HG03196 (cell line): ENCODE measurements at regions not wholly inside any gene's neighbourhood (a gene's known extent, or its start where the extent isn't known, plus 50 kb on each side); places are given as distances from the start of the nearest gene placed in this dataset.

ENCODE experiments used
- ATAC-seq: cut with Tn5 transposase; IDR thresholded peaks from one replicate; pipeline ENCODE4 v1.9.1; 2021; ENCODE audit not compliant: unreplicated experiment

DNA sequence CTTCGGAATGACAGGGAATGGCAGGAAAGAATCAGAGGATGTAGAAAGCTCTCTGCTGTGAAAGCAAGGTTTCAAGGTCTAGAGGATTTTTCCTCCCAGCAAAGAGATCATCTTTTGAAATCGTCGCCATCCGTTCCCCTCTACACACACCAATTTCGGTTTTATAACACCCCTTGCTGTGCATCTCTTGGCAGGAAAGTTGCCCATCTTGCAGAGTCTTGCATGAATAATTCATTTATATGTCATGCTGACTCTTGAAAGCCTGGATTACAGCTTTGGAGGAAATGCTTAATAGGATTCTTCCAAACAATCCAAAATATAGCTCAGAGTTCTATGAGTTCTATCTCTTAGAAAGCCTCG is 262.7 kb downstream of the CHL1 start:
- no peak for ATAC-seq

DNA sequence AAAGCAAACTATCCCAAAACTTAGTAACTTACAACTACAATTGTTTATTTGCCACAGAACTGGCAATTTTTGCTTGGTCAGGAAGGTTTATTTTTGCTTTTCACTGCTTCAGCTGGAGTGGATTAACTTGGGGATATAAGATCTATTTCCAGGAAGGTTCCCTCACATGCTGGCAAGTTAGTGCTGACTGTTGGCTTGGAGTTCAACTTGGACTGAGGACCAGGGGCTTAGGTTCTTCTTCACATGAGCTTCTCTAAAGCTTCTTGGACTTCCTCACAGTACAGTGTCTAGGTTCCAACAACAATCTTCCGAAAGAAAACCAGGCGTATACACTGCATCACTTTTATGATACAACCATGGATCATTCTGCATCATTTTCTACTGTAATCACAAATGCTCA is 264.4 kb downstream of the CHL1 start:
- no peak for ATAC-seq

DNA sequence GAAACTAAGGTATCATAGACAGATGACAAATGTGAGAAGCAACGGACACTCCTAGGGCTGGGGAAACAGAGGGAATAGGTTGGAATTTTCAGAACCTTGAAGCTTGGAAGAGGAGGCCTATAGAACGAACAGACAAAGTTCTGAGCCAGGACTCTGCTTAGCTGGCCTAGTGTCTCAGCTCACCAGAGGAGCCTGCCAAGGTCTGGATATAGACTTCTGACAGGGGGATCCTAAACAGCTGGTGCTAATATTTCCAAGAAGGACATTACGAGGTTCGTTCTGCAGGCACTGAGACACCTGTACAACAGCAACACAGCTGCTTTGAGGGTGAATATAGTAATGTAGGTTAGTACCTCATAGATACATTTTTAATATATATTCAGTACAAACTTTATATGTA is 266.3 kb downstream of the CHL1 start:
- ATAC-seq, result no peak

DNA sequence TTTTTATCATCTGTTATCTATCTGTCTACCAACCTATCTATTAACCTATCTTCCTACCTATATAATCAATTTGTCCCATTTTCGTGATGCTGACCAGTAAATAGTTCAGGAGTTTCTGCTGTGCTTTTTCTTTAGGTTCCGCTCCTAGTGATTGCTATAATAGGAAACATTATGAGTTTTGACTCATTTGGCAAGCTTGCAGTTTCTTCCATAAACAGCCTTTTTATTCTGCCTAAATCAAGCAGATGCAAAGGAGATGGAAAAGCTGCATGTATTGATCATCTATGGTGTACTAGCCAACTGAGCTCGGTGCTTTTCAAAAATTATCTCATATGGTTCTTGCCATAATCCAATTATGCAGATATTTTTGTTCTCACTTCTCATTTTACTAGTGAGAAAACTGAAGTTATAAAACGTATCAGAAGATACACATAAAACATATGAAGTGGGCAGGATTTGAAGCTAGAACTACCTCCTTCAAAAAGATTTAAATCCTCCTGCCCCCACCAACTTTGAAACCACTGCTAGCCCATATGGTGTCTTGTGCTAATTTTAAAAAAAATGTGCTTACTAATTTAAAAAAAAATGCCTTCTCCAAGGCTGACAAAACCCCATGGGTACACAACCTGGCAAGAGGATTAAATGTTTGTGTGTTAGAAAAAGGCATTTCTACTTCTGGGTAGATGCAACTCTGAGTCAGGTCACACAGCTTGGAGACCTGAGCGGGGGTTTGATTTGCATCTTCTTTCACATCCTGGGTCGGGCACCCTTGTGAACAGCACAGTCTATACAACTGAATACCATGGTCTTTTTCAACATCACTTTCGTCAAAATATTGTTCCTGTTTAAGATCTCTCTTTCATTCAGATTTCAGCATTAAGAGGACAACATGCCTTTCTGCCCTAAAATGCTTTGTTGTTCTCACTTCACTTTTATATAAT is 267.0 kb downstream of the CHL1 start:
- peak; percentile 98 for ATAC-seq

DNA sequence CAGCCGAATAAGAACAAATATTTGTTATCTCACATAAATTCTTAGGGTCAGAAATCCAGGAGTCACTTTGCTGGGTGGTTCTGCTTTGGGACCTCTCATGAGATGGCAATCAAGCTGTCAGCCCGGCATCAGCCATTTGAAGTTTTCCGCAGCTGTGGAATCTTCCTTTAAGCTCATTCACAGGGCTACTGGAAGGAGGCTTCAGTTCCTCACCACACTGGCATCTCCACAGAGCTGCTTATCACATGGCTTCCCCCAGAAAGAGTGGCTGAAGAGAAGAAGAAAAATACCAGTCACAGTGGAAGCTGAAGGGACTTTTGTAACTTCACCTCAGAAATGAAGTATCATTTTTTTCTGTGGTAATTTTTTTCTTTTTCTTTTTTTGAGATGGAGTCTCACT is 267.7 kb downstream of the CHL1 start:
- peak; percentile 34 for ATAC-seq

DNA sequence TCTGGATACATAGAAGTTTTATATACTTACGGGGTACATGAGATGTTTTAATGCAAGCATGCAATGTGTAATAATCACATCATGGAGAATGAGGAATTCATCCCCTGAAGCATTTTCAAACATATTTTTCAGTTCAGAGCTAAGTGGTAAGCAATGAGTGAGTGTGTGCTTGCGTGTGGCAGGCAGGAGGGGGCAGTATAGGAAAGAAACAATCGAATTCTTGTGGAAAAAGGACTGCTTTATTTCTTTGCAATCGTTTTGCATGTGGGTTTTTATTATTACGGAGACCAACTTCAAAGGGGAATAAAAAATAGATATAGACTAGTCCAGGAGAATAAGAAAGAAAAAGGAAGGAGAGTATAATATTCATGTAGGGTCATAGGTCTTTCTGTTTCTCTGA is 271.6 kb downstream of the CHL1 start:
- no peak for ATAC-seq

DNA sequence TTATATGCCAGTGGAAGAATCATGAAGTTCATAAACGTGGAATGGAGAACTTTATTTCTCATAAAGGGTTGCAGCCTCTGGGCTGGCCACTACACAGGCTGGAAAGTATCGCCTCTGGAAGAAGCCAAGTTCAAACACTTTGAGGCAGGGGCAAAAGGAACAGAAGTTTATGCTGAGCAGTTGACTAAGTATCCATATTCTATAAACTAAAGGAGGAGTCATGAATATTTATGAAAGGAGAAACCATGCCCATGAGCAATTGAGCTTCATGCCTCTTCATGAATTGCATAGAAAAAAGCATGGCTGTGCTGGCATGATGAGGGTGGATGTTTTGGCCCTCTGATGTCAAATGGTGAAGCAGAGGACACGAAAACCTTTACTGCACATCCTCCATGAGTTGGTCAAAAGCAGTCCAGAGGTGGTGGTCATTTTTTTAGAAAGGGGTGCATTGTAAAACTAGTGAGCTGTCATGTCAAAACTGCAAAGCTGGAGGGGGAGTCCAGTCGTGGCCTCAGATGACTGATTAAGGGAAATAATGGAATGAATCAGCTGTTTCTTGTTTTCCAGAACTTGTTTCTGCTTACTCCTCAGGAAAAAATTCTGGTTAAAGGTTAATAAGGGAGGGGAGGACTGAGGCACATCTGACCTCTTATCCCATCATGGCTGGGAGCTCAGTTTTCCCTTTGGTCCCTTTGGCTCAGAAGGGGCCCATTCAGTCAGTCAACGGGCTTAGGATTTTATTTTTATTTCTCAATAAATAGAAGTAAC is 276.7 kb downstream of the CHL1 start:
- no peak for ATAC-seq

DNA sequence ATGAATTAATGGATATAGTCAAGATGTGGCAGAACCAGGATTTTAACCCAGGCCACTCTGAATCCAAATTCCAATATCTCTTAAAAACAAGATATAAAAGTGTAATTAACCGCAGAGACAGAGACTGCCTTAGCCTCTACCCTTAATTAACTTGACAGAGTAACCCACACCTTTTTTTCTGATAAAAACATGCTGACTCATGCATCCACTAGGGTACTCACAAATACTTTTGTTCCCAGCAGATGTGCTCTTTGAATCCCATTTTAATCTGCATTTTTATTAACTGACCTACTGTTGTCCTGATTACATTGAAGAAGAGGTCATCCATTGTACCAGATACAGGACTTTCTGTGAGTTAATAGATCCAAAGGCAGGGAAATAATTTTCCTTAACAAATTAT is 278.3 kb downstream of the CHL1 start:
- no peak for ATAC-seq

DNA sequence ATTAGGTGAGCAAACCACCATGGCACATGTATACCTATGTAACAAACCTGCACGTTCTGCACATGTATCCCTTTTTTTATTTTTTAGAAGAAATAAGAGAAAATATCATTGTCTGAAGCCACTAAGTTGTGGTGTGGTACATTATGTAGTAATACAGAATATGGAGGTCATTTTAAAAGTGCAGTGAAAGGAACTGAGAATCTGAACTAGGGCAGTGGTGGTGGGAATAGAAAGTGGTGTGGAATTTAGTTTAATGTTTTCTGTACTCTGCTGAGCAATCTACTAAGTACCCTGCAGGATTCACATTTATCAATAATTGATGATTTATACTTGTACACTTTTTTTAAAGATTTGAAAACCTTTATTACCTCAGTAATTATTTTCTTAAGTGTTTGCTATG is 283.5 kb downstream of the CHL1 start:
- no peak for ATAC-seq

DNA sequence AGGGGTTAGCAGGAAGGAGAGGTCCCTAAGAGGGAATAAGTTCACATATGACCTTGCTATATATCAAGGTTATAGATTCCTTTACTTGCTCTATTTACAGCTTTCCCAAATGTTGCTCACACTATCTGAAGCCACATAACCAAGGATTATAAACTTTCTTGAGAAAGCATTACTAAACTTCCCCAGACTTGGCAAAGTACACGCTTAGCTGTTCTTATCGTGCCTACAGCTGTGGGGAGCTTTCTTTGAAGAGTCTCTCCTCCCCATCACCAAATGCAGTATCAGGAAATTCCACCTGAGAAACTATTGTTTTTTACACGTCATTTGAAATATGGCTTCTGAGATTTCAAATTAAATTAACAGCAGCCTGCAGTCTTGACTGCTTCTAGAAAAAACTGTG is 284.5 kb downstream of the CHL1 start:
- ATAC-seq, result no peak

DNA sequence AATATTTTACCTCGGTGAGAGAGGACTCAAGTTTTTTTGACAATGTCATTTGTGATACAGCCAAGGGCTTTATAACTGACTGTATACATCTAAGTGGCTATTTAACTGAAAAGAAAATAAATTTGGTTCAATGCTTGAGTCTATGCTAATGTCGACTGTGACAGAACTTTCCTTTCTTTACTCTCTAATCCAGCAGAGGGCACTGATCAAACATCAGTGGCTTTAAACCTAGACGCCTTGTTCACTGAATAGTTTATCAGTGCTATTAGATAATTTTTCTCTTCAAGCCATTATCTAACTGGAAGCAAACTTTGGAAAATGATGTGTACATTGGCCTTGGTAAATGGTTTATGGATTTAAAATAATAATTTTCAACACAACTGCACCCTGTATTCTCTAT is 285.1 kb downstream of the CHL1 start:
- ATAC-seq, result no peak

DNA sequence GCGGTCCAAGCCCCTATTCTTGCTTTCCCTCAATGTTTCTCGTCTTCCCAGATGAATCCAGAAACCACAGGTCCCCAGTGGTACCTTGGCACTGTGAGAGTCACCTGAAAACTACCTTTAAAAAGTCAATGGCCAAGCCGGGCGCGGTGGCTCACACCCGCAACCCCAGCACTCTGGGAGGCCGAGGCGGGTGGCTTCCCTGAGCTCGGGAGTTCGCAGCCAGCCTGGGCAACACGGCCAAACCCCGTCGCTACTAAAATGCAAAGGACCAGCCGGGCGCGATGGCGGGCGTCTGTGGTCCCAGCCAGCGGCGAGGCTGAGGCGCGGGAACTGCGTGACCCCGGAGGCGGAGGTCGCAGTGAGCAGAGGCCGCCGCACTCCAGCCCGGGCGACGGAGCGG is 285.9 kb downstream of the CHL1 start:
- no peak for ATAC-seq

DNA sequence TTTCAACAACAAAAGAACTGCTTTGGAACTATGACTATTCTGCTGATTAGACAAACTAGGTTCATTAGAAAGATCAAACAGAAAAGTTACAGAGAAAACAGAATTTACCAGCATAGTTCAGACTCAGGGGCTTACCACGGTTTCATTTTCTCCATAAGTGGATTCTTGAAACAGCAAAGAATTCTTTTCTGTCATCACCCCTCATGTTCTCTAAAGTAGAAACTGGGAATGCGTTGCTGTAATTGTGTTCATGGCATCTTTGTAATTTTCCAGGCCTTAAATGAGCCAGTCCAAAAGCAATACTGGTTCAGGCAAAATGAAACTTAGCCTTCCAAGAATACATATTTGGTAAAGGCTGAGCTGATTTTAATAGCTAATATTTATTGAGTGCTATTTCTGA is 287.8 kb downstream of the CHL1 start:
- ATAC-seq, result no peak

DNA sequence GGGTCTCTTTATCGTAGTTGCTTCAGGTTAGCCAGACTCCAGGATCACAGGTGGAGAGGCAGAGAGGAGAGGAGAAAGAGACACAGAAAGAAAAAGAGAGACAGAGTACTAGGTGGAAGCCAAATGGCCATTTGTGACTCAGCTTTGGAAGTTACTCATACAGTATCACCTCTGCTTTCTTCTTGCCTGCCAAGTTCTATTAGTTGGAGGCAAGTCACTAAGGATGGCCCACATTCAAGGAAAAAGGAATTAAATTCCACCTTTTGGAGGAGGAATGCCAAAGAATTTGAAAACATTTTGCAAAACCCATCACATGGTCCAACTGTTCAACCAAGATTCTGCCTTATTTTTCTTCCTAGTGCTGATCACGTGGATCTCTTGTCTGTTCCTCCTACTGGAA is 291.1 kb downstream of the CHL1 start:
- no peak for ATAC-seq

DNA sequence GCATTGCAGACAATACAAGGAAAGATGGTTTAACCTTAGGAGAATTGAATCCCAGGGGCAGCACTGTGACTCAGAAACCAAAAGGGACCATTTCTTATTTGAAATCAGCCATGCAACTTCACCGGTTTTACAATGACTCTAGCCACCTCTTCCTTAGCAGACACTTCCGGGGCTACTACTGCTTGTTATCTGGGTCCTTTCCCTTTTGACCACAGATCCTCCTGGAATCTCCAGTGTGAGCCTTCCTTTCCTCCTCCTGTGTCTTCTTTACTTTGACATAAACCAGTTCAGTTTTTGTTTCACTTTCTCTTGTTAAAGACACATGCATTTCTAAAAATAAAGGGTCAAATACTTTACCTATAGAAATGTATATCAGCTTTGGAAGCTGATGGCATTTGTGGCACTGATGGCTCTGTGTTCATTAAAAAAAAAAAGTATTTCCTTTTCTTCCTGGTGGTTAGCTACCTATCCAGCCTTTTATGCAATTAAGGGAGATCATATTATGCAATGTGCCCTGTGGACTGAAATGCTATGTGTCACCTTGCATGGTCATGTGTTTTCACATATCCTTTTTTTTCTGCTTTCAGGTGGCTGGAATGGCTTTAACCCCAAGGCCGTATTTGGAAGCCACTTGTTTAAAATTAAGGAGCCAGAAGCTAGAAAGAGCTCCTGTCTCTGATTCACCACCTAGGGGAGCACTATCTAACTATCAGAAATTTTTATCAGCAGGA is 296.2 kb downstream of the CHL1 start:
- peak; percentile 54 for ATAC-seq

DNA sequence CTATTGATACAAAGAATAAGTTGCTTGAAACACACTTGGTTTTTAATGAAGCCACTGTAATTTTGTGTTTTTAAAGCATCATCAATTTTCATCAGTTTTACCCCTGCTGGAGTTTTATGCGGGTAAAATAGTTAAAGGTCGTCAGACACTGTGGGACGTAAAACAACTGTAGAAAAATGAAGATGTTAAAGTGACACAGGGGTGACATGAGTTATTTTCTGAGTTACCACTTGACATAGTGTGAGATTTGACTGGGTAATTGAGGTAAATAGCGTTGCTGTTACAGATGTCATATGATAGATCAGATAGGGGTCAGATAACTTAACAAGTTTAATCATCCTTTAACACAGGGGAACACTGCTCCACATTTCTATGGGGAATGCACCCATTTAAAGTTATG is 297.6 kb downstream of the CHL1 start:
- ATAC-seq, result no peak

DNA sequence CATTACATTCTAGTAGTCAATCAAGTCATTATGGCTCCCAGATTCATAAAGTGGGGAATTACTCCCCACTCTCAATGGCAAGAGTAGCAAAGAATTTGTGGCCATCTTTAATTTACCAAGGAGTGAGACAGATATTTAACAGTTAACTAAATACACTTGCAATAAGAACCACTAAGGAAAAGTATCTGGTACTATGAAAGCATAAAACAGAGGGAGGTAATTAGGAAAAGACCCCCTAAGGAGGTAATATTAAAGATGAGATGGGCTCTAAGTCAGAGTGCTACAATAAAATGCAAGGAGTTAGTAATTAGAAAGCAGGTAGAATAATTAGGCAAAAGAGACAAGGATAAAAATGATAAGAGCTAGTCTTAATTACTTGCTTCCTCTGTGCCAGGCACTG is 301.9 kb downstream of the CHL1 start:
- no peak for ATAC-seq

DNA sequence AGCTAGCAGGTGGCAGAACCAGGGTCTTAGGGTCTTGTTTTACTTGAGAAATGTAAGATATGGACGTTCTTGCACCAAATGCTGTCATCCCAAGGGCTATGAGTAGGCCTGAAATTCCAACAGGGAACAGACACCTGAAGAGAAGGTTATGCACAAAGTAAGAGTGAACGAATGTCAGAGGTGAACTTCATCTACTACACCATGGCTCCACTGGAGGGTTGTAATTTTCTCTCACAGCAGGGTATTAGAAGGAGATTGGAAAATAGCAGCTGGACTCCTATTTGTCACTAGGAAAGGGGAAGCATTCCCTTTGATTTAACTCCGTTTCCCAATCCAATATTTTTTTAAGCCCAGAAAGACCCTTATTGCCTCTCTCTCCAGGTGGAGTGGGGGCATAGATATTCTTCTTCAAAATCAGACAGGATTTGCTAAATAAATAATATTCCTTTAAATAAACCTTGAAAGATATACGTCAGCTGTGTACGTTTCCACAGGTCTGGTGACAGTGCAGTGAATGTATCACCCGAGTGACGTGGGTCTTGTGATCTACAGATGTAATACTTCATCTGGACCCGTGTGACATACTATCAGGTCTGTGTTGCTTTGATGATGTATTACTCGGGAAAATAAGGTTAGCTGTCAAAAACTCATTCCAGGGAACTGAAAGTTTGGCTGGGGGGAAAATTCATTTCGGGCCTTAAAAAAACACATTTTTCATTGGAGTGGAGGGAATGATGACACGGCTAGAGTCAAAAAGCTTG is 302.6 kb downstream of the CHL1 start:
- no peak for ATAC-seq

DNA sequence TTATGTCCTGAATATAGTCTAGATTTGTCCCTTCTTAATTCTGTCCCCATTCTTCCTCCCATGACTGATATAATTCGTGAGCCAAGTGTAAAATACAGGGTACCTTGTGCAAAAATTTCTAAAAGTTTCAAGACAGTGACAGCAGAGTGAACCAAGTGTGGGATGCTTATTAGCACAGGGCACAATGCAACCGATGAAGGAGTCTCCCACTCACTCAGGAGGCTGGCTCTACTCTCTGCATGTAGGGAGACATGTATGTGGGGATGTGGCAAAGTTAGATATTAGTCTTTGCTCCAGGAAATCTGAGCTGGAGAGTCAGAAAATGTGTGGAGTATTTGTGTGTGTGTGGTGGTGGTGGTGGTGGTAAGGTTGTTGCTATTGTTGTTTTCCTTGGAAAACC is 305.9 kb downstream of the CHL1 start:
- no peak for ATAC-seq

DNA sequence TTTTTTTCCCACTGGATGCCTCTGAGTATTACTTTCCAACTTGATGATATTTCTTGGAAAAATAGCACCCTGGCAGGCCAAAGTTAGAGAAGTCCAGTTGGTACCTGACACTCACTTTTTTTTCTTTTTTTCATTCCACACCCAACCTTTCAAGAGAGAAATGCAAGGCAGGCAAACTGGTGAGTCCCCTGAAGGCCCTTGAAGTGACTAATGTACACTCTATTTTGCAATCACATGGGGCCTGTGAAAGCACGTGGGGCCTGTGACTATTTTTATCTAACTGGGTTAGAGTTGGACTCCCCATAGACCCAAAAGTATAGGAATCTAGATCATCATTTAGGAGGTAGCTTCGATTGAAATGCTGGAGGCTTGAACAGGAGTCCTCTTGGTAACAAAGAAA is 316.7 kb downstream of the CHL1 start:
- no peak for ATAC-seq

DNA sequence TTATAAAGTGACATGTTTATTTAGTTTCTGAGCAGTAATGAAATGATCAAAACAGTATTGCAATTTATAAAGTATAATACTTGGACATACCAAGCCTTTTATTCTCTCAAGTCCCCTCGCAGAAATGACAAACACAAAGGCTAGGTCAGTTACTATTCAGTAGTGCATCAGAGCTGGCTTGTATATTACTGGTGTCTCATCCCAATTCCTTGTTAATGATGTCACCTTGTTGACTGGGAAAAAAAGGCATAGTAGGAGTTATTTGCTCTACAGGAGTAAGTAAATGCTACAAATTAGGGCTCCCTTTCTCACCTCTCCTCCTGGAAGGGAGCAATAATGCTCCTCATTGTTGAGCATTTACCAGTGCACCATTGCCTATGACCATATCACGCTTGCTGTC is 317.6 kb downstream of the CHL1 start:
- ATAC-seq, result no peak
